Ishikawa (cell line): ENCODE measurements at regions not wholly inside any gene's neighbourhood (a gene's known extent, or its start where the extent isn't known, plus 50 kb on each side); places are given as distances from the start of the nearest gene placed in this dataset.

ENCODE experiments used
- CEBPB ChIP-seq: IDR thresholded peaks from 2 replicates; pipeline ENCODE4 v1.6.1; 2012
- EGR1 ChIP-seq: IDR thresholded peaks from 2 replicates; pipeline ENCODE4 v1.6.1; 2012
- EP300 ChIP-seq: IDR thresholded peaks from 2 replicates; pipeline ENCODE4 v1.6.1; 2012; ENCODE audit warnings: borderline replicate concordance
- FOXM1 ChIP-seq: IDR thresholded peaks from 2 replicates; pipeline ENCODE4 v1.6.1; 2012; ENCODE audit warnings: low read depth, borderline replicate concordance
- MAX ChIP-seq: IDR thresholded peaks from 2 replicates; pipeline ENCODE4 v1.6.1; 2012
- TAF1 ChIP-seq: IDR thresholded peaks from 2 replicates; pipeline ENCODE4 v1.6.1; 2012; ENCODE audit warnings: low read depth, mild to moderate bottlenecking
- TEAD4 ChIP-seq: IDR thresholded peaks from 2 replicates; pipeline ENCODE4 v1.6.1; 2012
- YY1 ChIP-seq: IDR thresholded peaks from 2 replicates; pipeline ENCODE4 v1.6.1; 2012; ENCODE audit warnings: low read depth
- TF ChIP-seq, protein P1 (sequence below): IDR thresholded peaks from 2 replicates; pipeline ENCODE4 v1.6.1; 2012; ENCODE audit warnings: low read depth, mild to moderate bottlenecking

DNA sequence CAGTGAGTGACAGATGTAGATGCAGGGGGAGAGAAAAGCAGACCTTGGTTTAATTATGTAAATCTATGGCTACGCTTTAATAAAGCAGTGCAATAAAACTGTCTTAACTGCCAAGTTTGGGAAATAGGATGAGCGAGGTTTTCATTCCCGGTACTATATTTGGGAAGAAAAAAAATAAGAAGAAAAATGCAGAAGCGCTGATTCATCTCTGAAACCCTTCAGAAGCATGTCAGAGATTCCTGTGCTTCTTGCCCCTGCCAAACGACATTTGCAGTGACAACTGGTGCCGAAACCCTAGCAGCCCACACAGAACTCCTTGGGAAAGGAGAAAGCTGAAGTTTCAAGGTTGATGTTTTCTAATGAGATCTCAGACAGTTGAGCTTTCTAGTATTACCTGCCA lies 380.7 kb downstream of the REEP3 start:
- TF ChIP-seq, protein P1, sequence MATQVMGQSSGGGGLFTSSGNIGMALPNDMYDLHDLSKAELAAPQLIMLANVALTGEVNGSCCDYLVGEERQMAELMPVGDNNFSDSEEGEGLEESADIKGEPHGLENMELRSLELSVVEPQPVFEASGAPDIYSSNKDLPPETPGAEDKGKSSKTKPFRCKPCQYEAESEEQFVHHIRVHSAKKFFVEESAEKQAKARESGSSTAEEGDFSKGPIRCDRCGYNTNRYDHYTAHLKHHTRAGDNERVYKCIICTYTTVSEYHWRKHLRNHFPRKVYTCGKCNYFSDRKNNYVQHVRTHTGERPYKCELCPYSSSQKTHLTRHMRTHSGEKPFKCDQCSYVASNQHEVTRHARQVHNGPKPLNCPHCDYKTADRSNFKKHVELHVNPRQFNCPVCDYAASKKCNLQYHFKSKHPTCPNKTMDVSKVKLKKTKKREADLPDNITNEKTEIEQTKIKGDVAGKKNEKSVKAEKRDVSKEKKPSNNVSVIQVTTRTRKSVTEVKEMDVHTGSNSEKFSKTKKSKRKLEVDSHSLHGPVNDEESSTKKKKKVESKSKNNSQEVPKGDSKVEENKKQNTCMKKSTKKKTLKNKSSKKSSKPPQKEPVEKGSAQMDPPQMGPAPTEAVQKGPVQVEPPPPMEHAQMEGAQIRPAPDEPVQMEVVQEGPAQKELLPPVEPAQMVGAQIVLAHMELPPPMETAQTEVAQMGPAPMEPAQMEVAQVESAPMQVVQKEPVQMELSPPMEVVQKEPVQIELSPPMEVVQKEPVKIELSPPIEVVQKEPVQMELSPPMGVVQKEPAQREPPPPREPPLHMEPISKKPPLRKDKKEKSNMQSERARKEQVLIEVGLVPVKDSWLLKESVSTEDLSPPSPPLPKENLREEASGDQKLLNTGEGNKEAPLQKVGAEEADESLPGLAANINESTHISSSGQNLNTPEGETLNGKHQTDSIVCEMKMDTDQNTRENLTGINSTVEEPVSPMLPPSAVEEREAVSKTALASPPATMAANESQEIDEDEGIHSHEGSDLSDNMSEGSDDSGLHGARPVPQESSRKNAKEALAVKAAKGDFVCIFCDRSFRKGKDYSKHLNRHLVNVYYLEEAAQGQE: no peak
- no peak for TF ChIP-seq FOXM1
- no peak for TF ChIP-seq MAX
- no peak for TF ChIP-seq EGR1
- no peak for TF ChIP-seq TAF1
- TF ChIP-seq CEBPB: no peak
- TF ChIP-seq TEAD4: no peak
- no peak for TF ChIP-seq EP300
- no peak for TF ChIP-seq YY1
